NCI-H748 (cell line): ENCODE measurements at regions not wholly inside any gene's neighbourhood (a gene's known extent, or its start where the extent isn't known, plus 50 kb on each side); places are given as distances from the start of the nearest gene placed in this dataset.
A peak's percentile ranks its signal among the peaks of the same experiment; 100 is the strongest.
"Not testable (repeated sequence)": the region's sequence is repeated elsewhere in the genome, so short reads cannot be mapped to it uniquely, and the experiment has no call there.

Source experiments
- DNase-seq: peaks from one replicate; lab custom pipeline; 2025; ENCODE audit not compliant: unreplicated experiment; lab: John Stamatoyannopoulos, UW

DNA sequence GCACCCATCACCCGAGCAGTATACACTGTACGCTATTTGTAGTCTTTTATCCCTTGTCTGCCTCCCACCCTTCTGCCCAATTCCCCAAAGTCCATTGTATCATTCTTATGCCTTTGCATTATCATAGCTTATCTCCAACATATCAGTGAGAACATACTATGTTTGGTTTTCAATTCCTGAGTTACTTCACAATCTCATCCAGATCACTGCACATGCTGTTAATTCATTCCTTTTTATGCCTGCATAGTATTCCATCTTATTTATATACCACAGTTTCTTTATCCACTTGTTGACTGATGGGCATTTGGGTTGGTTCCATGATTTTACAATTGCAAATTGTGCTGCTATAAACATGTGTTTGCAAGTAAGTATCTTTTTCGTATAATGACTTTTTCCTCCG, 564.7 kb upstream of the NECTIN3 start:
- DNase-seq, result no peak

DNA sequence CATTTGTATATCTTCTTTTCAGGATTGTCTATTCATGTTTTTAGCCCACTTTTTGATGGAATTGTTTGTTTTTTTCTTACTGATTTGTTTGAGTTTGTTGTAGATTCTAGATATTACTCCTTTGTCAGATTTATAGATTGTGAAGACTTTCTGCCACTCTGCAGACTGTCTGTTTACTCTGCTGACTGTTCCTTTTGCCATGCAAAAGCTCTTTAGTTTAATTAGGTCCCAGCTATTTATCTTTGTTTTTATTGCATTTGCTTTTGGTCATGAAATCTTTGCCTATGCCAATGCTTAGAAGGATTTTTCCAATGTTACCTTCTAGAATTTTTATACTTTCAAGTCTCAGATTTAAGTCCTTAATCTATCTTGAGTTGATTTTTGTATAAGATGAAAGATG, 564.0 kb upstream of the NECTIN3 start:
- DNase-seq, result not testable (repeated sequence)

DNA sequence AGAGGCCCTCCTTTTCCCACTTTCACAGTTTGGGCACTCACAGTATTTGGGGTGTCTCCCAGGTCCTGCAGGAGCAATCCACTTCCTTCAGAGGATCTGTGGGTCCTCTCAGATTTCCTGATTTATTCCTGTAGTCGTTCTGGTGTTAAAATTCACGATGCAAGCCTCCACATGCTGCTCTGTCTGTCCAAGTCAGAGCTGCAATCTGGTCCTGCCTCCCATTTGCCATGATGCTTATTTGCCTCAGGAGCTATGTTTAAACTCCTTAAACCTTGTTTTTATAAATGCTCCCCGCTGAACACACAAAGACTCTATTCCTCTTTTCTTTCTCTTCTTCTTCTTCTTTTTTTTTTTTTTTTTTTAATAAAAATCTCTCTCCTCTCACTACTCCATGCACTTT, 558.7 kb upstream of the NECTIN3 start:
- no peak for DNase-seq

DNA sequence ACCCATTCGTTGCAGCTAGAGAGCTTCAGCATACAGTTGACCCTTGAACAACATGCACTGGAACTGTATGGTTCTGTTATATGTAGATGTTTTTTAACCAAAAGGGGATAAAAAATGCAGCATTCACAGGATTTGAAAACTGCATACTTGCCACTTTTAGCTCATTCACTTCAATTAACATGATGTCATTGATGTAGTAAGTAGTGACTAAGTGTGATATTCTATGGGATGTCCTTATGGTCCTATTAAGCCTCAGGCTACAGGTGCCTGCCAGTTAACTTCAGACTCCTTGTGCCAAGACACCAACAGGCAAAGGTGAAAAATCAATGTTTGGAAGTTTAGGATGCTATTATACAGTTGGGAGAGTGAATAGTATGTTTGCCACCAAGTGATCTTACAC, 553.6 kb upstream of the NECTIN3 start:
- no peak for DNase-seq

DNA sequence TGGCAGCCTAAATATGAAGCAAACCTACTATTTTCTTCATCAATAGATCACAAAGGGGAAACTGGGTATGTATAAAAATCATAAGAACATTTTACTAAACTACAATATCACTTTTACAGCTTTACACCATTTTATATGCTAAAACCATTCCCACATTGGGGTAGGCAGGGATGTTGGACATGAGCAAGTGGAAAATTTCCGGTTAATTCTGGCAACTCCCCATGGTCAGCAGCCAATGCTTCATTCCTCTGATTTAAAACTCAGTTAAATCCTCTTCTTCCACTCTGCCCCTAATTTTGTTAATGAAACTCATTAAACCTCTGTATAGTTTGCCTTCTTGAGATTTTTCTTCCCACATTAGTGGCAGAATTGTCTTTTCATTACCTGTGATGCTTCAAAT, 552.5 kb upstream of the NECTIN3 start:
- no peak for DNase-seq

DNA sequence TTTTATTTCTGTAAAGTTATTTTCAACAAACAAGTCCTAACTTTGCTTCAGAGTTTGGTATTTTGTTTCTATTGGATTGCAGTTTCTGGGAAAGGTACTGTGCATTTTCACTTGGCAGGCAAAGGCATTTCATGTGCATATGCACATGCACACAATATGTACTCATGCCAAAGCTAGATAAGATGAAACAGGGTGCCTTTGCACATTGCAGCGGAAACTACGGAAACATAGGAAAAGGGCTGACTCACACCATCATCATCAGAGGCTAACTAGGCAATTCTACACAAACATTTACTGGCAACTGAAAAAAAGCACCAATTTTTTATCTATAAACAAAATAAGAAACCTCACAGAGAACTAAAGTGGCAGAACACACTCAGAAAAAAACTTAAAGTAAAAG, 550.6 kb upstream of the NECTIN3 start:
- no peak for DNase-seq

DNA sequence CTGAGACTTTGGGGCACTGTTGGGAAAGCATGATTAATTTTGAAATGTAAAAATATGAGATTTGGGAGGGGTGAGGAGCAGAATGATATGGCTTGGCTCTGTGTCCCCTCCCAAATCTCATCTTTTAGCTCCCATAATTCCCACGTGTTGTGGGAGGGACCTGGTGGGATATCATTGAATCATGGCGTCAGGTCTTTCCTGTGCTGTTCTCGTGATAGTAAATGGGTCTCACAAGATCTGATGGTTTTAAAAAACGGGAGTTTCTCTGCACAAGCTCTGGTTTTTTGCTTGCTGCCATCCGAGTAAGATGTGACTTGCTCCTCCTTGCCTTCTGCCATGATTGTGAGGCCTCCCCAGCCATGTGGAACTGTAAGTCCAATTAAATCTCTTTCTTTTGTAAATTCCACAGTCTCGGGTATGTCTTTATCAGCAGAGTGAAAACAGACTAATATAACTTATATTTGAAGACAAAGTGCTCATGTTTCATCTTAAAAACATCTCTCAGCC, 546.0 kb upstream of the NECTIN3 start:
- DNase-seq, result not testable (repeated sequence)

DNA sequence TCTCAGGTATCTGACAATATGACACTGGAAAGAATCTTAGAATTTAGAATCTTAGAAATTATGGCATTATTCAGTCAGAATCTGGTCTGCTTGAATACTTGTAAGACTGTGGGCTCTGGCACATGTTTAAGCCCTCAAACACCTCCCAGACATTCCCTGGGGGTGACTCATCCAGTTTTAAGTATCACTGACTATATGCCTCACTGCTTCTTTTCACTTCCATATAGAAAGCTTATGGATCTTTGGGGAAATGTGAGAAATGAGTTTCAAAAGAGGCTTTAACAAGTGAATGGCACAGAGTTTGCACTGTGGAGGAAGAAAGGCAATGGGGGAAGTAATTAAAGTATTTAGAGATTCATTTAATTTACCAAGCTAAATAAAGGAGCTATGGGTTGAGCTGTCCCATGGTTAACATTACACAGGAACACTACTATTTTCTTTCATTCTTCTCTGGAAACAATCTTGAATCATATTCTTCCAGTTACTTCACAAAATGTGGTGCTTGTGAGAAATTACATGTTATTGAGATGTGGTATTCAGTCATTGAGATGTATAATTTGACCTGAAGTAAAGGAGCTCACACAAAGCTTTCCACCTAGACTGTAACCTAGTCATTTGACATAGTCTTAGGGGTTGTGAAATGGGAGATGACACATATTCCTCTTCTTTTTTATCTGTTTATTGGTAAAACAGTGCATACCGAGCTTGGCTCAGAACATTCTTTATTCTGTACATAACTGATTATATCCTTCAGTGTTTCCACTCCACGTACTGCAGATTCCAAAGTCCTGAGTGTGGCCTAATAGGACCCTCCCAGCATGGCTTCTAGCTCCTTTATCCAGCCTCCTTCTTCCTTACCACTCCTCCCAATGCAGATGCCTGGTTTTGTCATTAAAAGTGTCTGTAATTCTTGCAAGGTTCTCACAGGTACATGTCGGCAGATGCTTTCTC, 544.6 kb upstream of the NECTIN3 start:
- no peak for DNase-seq

DNA sequence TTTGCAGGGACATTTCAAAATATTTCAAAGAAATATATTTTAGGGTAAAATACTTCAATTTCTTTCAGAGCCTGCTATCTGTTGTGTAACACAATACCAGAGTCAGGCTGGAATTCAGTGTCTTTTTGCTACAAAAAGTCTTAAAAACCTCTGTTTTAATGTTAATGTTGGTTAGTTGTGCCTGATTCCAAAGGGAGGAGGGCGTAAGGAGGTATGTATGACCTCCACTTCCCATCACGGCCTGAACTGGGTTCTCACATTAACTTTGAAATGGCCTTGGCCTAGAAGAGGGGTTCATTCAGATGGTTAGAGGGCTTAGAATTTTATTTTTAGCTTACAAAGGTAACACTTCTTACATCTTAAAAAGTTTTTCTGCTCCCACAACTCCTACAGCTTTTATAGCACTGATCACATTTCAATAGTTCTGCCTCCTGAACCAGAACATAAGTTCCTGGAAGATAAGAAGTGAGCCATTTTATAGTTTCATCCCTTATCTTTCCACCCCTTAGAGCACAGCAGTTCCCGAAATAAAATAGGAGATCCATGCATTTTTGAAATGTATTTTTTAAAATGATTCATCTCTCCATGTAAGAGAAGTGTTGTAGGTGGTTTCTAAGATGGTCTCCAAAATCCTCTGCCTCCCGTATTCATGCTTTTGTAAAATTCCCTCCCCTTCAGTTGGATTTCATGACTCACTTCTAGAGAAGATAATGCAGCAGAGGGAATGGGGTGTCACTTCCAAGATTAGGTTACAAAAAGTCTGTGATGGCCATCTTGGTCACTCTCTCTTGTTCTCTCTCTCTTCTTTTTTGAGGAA, 543.1 kb upstream of the NECTIN3 start:
- no peak for DNase-seq

DNA sequence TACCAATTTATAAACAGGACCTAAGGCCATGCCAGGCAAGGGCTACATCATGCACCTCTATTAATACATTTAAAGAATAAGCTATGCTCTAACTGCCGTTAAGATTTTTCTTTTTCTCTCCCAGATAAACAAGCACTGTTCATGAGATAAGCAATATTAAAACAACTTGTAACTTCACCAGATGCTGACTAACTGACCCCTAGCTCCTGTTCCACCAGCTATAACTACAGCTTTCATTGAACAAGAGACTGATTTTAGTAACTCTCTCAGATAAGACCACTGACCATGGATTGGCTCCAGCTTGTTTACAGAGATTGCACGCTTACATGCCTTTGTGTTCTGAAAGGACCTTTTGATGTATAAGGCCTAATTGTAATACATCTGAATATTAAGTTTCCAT, 540.7 kb upstream of the NECTIN3 start:
- DNase-seq, result no peak

DNA sequence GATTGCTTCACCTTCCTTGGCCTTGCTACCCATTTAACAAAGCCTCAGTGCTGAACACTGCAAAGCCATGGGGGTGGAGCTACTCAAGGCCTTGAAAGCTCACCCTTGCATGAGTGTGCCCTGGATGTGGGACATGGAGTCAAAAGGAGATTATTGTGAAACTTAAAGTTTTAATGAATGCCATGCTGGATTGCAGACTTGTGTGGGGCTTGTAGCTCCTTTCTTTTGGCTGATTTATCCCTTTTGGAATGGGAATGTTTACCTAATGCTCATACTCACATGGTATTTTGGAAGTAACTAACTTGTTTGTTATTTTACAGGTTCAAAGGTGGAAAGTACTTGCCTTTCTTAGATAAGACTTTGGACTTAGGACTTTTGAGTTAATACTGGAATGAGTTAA, 538.5 kb upstream of the NECTIN3 start:
- no peak for DNase-seq

DNA sequence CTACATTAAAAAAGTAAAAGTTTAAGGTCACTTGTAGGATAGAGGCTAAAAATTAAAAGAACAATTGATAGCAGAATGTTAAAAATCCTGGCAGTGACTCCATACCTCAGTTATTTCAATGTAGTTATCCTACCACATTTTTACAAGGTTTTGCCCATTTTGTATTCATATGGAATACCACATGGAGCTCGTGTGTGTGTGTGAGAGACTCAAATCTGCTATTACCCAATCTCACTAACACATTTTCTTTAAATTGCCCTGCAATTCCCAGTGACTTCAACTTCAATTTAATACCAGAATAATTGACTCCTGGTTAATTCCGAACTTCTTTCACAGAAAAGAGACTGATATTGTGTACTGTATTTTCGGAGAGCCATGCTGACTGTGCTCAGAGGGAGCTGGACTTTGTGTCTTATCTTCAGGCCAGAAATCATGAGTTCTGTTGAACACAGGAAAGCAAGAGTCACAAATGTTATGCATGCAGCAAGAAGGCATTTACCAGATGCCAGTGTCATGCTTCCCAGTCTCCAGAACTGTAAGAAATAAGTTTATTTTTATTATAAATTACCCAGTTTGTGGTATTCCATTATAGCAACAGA, 529.0 kb upstream of the NECTIN3 start:
- no peak for DNase-seq

DNA sequence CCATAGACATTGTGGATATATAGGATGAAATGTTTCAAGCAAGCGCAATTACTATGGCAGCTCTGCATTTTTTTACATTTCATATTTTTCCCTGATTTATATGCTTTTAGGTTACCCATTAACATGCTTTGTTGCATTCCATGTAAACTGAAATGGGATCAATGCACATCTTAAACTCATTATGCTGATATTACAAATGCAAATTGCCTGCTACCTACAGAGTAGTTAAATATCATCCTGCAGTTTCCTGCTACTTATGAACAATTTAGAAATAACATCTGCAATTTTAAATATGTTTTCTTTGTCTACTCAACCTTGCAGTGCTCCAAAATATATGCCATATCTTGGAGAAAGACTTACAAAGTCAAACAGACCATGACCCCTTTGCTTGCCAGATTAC, 526.9 kb upstream of the NECTIN3 start:
- no peak for DNase-seq

DNA sequence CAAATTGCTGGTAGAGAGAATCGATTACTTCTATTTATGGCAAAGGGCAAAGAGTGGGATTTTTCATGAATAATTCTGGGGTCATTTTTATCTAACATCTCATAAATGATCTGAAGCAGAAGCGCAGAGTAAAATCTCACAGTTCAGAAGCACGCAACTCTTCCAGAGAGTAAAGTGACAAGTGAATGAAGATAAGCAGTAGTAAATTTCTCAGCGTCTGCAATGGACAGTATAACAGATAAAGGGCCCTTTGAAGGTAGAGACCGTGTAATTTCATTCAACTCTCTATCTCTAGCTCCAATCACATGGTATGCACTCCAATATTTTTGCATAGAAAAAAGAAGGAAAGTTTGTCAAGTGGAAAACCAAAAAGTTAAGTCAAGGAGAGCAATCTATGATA, 521.1 kb upstream of the NECTIN3 start:
- no peak for DNase-seq

DNA sequence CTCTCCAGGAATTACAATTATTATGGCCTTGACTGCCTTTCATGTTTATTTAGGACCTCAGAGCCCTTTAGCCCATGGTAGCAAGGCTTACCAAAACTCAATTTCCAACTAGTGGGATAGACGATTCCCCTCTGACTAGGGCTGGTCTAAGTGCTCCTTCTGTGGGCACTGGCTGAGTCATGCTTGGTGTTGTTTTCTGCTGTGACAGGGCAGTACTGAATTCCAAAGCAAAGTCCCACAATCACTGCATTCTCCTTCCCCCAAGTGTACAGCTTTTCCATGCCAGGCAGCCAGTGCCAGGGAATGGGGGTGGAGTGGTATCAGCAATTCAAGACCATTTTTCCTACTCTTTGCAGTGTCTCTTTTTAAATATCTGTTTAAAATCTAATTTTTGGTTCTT, 509.0 kb upstream of the NECTIN3 start:
- DNase-seq, result no peak

DNA sequence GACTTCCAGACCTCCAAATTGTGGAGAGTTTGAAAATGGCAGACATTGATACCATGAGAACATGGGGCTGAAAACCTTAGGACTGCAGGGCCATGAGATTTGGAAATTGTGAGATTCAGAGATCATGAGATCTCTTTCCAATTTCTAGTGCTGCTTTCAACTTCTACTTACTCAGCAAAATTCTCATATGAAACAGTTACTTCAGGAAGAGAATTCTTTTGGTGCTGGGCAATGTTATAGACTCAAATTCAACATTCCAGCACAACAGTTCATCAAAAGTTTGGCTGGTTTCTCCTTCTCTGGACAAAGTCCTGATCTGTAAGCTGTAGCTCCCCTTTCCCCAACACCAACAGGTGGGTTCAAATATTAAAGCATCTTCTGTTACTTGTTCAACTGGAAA, 506.9 kb upstream of the NECTIN3 start:
- no peak for DNase-seq

DNA sequence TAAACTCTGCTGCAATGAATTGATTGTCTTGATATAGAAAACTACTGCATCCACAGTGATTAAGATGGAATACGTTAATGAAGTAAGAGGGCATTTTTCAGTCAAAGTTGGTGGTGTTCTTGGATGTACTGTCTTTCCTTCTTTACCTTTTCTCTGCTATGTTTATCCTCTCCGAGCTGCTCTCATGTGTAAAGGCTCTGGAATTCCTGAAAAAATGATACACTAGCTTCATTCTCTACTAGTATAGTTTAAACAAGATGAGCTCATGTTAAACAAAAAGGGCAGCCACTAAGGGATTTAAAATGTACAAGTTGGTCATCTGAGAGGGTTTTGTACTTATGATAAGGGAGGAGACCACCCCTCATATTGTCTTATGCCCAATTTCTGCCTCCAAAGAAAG, 504.6 kb upstream of the NECTIN3 start:
- no peak for DNase-seq

DNA sequence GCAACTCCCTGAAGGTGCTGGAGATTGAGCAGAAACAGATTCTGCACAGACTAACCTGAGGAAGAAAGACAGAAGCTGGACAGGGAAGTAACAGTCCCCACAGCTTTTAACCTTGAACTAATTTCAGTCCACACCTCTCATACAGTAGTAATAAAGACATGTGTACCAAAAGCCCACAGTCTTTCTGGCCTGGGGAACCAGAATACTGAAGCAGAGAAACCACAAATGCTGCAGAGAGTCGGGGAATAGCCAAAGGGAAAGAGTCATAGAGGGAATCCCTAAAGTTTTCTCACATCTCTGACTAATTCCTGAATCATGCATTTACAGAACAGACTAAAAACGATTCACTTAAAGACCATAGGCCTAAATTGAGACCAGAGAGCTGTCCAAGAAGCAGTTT, 503.4 kb upstream of the NECTIN3 start:
- DNase-seq, result no peak

DNA sequence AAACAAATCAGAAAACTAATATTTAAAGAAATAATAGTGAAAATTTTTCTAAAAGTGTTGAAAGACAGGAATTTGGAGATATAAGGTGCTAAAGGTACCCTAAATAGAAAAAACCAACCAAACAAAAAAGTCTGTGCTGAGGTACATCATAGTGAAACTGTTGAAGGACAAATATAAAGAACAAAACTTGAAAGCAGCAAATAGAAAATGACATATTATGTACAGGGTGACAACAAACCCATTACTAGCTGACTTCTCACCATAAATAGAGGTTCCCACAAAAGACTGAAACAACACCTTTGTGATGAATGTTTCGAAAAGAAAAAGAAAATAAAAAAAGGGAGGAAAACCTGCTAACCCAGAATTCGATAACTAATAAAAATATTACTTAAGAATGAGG, 502.5 kb upstream of the NECTIN3 start:
- DNase-seq, result no peak

DNA sequence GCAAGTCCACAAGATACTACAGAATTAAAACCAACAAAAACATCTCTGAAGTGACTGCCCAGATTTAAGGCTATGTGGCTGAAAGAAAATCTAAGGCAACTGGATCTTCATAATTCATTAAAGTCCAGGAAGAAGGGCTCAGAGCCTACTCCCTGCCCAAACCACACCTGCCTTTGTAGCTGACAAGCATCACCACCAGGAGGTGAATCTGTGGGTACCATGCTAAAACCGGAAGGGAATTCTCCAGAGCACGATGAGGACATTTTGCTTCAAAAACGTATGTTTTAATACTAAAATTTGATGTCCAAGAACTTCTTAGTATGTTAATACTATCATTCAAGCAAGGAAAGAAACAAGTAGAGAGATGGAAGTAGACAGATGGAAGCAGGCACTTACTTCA, 495.9 kb upstream of the NECTIN3 start:
- DNase-seq, result no peak

DNA sequence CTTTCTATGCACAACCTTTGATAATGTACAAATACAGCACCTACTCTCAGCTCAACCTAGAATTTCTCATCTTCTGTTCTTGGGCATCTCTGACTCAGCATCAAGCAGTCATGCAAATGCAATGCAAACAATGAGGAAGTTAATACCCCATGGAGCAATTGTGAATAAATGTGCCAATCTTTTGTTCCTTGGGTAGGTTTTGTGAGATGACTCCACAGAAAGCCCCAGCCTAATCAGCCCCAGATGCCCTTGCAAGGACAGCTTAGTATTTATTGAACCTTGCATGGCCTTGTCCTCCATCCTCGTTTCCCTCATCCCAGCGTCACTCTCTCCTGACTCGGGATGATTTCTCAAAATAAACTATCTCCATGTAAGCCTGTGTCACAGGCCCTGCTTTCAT, 494.7 kb upstream of the NECTIN3 start:
- peak; percentile 25 for DNase-seq

DNA sequence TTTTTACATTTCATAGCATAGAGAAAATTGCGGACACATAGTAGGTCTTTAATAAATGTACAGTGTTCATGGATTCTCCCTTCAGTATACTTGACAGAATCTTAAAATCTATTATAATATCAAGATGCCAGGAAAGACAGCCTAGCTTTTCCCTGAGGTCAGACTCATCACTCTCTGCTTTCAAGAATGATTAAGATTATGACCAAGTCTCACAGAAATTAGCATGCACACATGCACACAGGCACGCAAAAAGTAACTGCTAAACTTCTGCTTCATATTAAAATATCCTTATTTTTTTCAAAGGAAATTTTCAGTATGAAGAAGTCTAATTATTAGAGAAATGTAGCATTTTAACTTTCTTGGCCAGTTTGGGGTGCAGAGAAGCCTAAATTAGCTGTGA, 493.8 kb upstream of the NECTIN3 start:
- no peak for DNase-seq
